Cardiac muscle cell (in vitro differentiated cells and primary cell): ENCODE measurements at regions not wholly inside any gene's neighbourhood (a gene's known extent, or its start where the extent isn't known, plus 50 kb on each side); places are given as distances from the start of the nearest gene placed in this dataset.
A peak's percentile ranks its signal among the peaks of the same experiment; 100 is the strongest.

Experiments used
- DNase-seq, 2 donors: peaks; one replicate each; pipeline versions ENCODE4 v3.0.0 to v3.0.0-alpha.2; 2010 to 2017; ENCODE audit warnings: low read depth in 1 of 2, low spot score in 1 of 2
- H3K27ac ChIP-seq: fragments of 200-600 bp; sonication (generic); 2 replicates; pipeline ENCODE4 v1.5.1; 2016
- H3K27me3 ChIP-seq: fragments of 200-600 bp; sonication (generic); 2 replicates; pipeline ENCODE4 v1.6.0; 2016; ENCODE audit warnings: control low read depth
- H3K36me3 ChIP-seq: fragments of 200-600 bp; sonication (generic); 2 replicates; pipeline ENCODE4 v1.5.1; 2016; ENCODE audit warnings: control low read depth
- H3K4me1 ChIP-seq: fragments of 200-600 bp; sonication (generic); 2 replicates; pipeline ENCODE4 v1.8.1; 2017; ENCODE audit warnings: low read depth, mild to moderate bottlenecking, mixed run types
- H3K4me3 ChIP-seq: fragments of 200-600 bp; sonication (generic); 2 replicates; pipeline ENCODE4 v1.5.1; 2016; ENCODE audit warnings: mild to moderate bottlenecking
- H3K9me3 ChIP-seq: fragments of 200-600 bp; sonication (generic); 2 replicates; pipeline ENCODE4 v1.5.1; 2017; ENCODE audit warnings: low read depth, mild to moderate bottlenecking, control low read depth
- CTCF ChIP-seq: IDR thresholded peaks from 2 replicates; pipeline ENCODE4 v1.5.1; 2012; ENCODE audit warnings: low read depth, mild to moderate bottlenecking, low read length

GRCh38 chr15:70526221-70526973, 237.0 kb downstream of the UACA start:
- Histone ChIP-seq H3K9me3 (no peaks in the 10 kb centered on the region), H3K27ac (no peak overlapping the region), H3K27me3 (no peaks in the 10 kb centered on the region), H3K4me3 (no peak overlapping the region), H3K36me3 (no peaks in the 10 kb centered on the region), H3K4me1 (peaks cover 7% of the 10 kb centered on the region)
- no peak for TF ChIP-seq CTCF
- DNase-seq, result peak in 1 of 2 donors; percentile 53

- H3K27ac ChIP-seq, result no peak overlapping the region
- H3K27me3 ChIP-seq, result no peaks in the 10 kb centered on the region
- H3K36me3 ChIP-seq, result no peaks in the 10 kb centered on the region
- H3K4me1 ChIP-seq, result peaks cover 7% of the 10 kb centered on the region
- no peak overlapping the region for H3K4me3 ChIP-seq
- DNase-seq, result no peak
- no peaks in the 10 kb centered on the region for H3K9me3 ChIP-seq
- no peak for TF ChIP-seq CTCF
Measured at GRCh38 chr15:70525551-70525950, 237.8 kb downstream of the UACA start.

- no peak for TF ChIP-seq CTCF
- H3K4me1 ChIP-seq, result peaks cover 7% of the 10 kb centered on the region
- no peaks in the 10 kb centered on the region for H3K36me3 ChIP-seq
- DNase-seq, result no peak
- H3K27me3 ChIP-seq, result no peaks in the 10 kb centered on the region
- no peaks in the 10 kb centered on the region for H3K9me3 ChIP-seq
- H3K4me3 ChIP-seq, result no peak overlapping the region
- no peak overlapping the region for H3K27ac ChIP-seq
Measured at GRCh38 chr15:70524470-70524869, 238.9 kb downstream of the UACA start.

GRCh38 chr15:70523616-70524015, 239.7 kb downstream of the UACA start:
- no peaks in the 10 kb centered on the region for H3K9me3 ChIP-seq
- TF ChIP-seq CTCF, result no peak
- H3K4me3 ChIP-seq, result no peak overlapping the region
- H3K4me1 ChIP-seq, result peaks cover 7% of the 10 kb centered on the region
- H3K27ac ChIP-seq, result no peak overlapping the region
- no peaks in the 10 kb centered on the region for H3K27me3 ChIP-seq
- DNase-seq, result no peak
- H3K36me3 ChIP-seq, result no peaks in the 10 kb centered on the region

- no peaks in the 10 kb centered on the region for H3K27me3 ChIP-seq
- no peak for DNase-seq
- no peak for TF ChIP-seq CTCF
Measured at GRCh38 chr15:70523192-70523591, 240.2 kb downstream of the UACA start.

More at GRCh38 chr15:70523192-70523591, 240.2 kb downstream of the UACA start:
- Histone ChIP-seq H3K4me3 (no peak overlapping the region), H3K4me1 (peaks cover 7% of the 10 kb centered on the region), H3K36me3 (no peaks in the 10 kb centered on the region), H3K9me3 (no peaks in the 10 kb centered on the region), H3K27ac (no peak overlapping the region)
